ENCODE measurements at regions not wholly inside any gene's neighbourhood (a gene's known extent, or its start where the extent isn't known, plus 50 kb on each side); places are given as distances from the start of the nearest gene placed in this dataset.

GRCh38 chr18:66757946-66758345 lies 154.1 kb upstream of the CDH19 start:
- 87 to 89% (median 89%) methylated on average over 4 of the region's 4 CpGs for WGBS, 3 donors
- intact Hi-C loops (cut with DNase I) = no loop called here
- no peak for DNase-seq
- Histone ChIP-seq H3K4me3 (no peak overlapping the region), H3K27ac (no peak overlapping the region), H3K9me3 (no peaks in the 10 kb centered on the region), H3K36me3 (ENCODE audit: insufficient read depth in 1 of 2, low read depth in 1 of 2) (no peaks in the 10 kb centered on the region), H3K4me1 (no peaks in the 10 kb centered on the region), H3K27me3 (ENCODE audit: insufficient read depth in 3 of 3, low read length in 2 of 3) (no peaks in the 10 kb centered on the region)
- TF ChIP-seq CTCF (IDR thresholded peaks at IDR 0.05) = no peak
- ATAC-seq = no peak

GRCh38 chr18:66754335-66754734 lies 150.4 kb upstream of the CDH19 start:
- intact Hi-C loops (cut with DNase I) = no loop called here
- no peak overlapping the region for H3K27ac ChIP-seq
- WGBS, 3 donors = 86 to 91% (median 86%) methylated on average over 1 of the region's 1 CpG
- no peaks in the 10 kb centered on the region for H3K27me3 ChIP-seq (ENCODE audit: insufficient read depth in 3 of 3, low read length in 2 of 3)
- H3K4me3 ChIP-seq = no peak overlapping the region
- no peaks in the 10 kb centered on the region for H3K4me1 ChIP-seq
- ATAC-seq (no peak), DNase-seq (no peak)
- H3K36me3 ChIP-seq (ENCODE audit: insufficient read depth in 1 of 2, low read depth in 1 of 2) = no peaks in the 10 kb centered on the region
- no peaks in the 10 kb centered on the region for H3K9me3 ChIP-seq
- no peak for TF ChIP-seq CTCF (IDR thresholded peaks at IDR 0.05)

GRCh38 chr18:66752733-66753132 lies 148.8 kb upstream of the CDH19 start:
- ATAC-seq (no peak), DNase-seq (no peak)
- no peak for TF ChIP-seq CTCF (IDR thresholded peaks at IDR 0.05)
- H3K4me3 ChIP-seq = no peak overlapping the region
- H3K27ac ChIP-seq = no peak overlapping the region
- no peaks in the 10 kb centered on the region for H3K9me3 ChIP-seq
- H3K27me3 ChIP-seq (ENCODE audit: insufficient read depth in 3 of 3, low read length in 2 of 3) = no peaks in the 10 kb centered on the region
- WGBS, 3 donors = 82 to 89% (median 86%) methylated on average over 3 of the region's 3 CpGs
- no peaks in the 10 kb centered on the region for H3K36me3 ChIP-seq (ENCODE audit: insufficient read depth in 1 of 2, low read depth in 1 of 2)
- no peaks in the 10 kb centered on the region for H3K4me1 ChIP-seq
- intact Hi-C loops (cut with DNase I) = no loop called here

GRCh38 chr18:66749481-66750035 lies 145.7 kb upstream of the CDH19 start:
- Histone ChIP-seq H3K27me3 (ENCODE audit: insufficient read depth in 3 of 3, low read length in 2 of 3) (no peaks in the 10 kb centered on the region), H3K36me3 (ENCODE audit: insufficient read depth in 1 of 2, low read depth in 1 of 2) (no peaks in the 10 kb centered on the region), H3K9me3 (no peaks in the 10 kb centered on the region), H3K27ac (no peak overlapping the region), H3K4me3 (no peak overlapping the region), H3K4me1 (no peaks in the 10 kb centered on the region)
- intact Hi-C loops (cut with DNase I) = no loop called here
- no peak for TF ChIP-seq CTCF (IDR thresholded peaks at IDR 0.05)
- no peak for ATAC-seq
- DNase-seq = no peak

DNA sequence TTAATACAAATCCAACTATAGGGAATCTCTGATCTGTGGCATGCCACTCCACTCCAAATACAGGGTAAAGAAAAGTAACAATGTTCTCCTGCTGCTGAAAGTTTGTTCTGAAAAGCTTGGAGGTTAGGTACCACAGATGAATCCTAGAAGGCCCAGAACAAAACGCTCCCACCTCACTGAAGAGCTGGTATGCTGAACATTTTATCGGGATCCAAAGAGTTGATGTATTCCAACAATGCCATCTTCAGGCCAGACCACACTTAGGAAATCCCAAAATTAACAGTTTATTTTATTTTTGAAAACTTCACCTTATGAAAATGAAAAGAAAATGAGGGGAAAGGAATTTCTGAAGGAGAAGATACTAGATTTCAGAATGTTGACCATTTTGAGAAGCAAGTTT lies 145.1 kb upstream of the CDH19 start:
- TF ChIP-seq CTCF (IDR thresholded peaks at IDR 0.05) = no peak
- Histone ChIP-seq H3K9me3 (no peaks in the 10 kb centered on the region), H3K4me3 (no peak overlapping the region), H3K36me3 (ENCODE audit: insufficient read depth in 1 of 2, low read depth in 1 of 2) (no peaks in the 10 kb centered on the region), H3K27me3 (ENCODE audit: insufficient read depth in 3 of 3, low read length in 2 of 3) (no peaks in the 10 kb centered on the region), H3K27ac (no peak overlapping the region), H3K4me1 (no peaks in the 10 kb centered on the region)
- DNase-seq (no peak), ATAC-seq (no peak)
- intact Hi-C loops (cut with DNase I) = no loop called here
- WGBS, 3 donors = 27 to 42% (median 30%) methylated on average over 2 of the region's 2 CpGs
